PC-3 (cell line): ENCODE measurements at regions not wholly inside any gene's neighbourhood (a gene's known extent, or its start where the extent isn't known, plus 50 kb on each side); places are given as distances from the start of the nearest gene placed in this dataset.

Experiments used
- EZH2 ChIP-seq: fragments of 300-600 bp; sonication (generic); IDR thresholded peaks from one replicate; pipeline ENCODE4 v1.6.1; 2017; ENCODE audit warnings: antibody characterized with exemption, mild to moderate bottlenecking, low read length; ENCODE audit not compliant: unreplicated experiment
- EZH2phosphoT487 ChIP-seq: fragments of 300-600 bp; sonication (generic); IDR thresholded peaks from 2 replicates; pipeline ENCODE4 v1.6.1; 2018; ENCODE audit warnings: mild to moderate bottlenecking, antibody characterized with exemption, low read length, borderline replicate concordance
- TF ChIP-seq, protein P1 (sequence below): fragments of 300-600 bp; sonication (generic); conservative IDR thresholded peaks from 2 replicates; pipeline ENCODE4 v1.5.1; 2017; ENCODE audit warnings: antibody characterized with exemption, low read depth, mild to moderate bottlenecking, low read length

DNA sequence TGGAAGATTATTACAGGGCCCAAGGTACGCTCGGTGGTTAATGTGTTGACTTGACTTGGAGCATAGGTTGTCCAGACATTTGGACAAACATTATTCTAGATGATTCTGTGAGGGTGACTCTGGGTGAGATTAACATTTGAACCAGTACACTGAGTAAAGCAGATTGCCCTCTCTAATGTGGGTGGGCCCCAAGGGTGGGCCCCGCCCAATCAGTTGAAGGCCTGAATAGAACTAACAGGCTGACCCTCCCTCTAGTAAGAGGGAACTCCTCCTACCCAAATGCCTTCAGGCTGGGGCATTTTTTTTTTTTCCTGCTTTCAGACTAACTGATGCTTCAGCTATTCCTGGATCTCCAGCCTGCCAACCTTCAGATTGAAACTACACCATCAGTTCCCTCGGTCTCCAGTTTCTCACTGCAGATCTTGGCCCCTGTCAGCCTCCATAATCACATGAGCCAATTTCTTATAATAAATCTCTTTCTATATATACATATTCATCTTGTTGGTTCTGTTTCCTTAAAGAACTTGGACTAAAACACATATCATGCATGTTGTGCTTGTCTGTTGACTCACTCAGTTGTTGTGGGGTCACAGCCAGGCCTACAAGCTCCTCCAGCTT lies 338.1 kb upstream of the BRINP1 start:
- TF ChIP-seq, protein P1, sequence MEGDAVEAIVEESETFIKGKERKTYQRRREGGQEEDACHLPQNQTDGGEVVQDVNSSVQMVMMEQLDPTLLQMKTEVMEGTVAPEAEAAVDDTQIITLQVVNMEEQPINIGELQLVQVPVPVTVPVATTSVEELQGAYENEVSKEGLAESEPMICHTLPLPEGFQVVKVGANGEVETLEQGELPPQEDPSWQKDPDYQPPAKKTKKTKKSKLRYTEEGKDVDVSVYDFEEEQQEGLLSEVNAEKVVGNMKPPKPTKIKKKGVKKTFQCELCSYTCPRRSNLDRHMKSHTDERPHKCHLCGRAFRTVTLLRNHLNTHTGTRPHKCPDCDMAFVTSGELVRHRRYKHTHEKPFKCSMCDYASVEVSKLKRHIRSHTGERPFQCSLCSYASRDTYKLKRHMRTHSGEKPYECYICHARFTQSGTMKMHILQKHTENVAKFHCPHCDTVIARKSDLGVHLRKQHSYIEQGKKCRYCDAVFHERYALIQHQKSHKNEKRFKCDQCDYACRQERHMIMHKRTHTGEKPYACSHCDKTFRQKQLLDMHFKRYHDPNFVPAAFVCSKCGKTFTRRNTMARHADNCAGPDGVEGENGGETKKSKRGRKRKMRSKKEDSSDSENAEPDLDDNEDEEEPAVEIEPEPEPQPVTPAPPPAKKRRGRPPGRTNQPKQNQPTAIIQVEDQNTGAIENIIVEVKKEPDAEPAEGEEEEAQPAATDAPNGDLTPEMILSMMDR: no peak
- no peak for TF ChIP-seq EZH2
- no peak for TF ChIP-seq EZH2phosphoT487
